SK-N-SH (cell line): ENCODE measurements at regions not wholly inside any gene's neighbourhood (a gene's known extent, or its start where the extent isn't known, plus 50 kb on each side); places are given as distances from the start of the nearest gene placed in this dataset.

Experiments used
- CTCF ChIA-PET: fragments of 300-600, 350-600 bp; formaldehyde crosslinking; extraction: SDS; loops from one replicate; lab custom pipeline; 2021; lab: Yijun Ruan, JAX
- POLR2A ChIA-PET: fragments of 350-600 bp; sonication (Branson Sonifier 250); formaldehyde crosslinking; extraction: SDS; loops from one replicate; lab custom pipeline; 2020; ENCODE audit warnings: antibody characterized with exemption, inconsistent platforms; lab: Yijun Ruan, JAX
- DNase-seq: peaks from one replicate; pipeline ENCODE4 v3.0.0; 2012
- H2AFZ ChIP-seq: fragments of 200-600 bp; sonication (generic); 2 replicates; pipeline ENCODE4 v1.8.1; 2016; ENCODE audit warnings: antibody characterized with exemption, mild to moderate bottlenecking, low read depth
- H3F3A ChIP-seq: fragments of 200-600 bp; sonication (generic); replicated peaks from 2 replicates; pipeline ENCODE3; 2016; ENCODE audit warnings: antibody characterized with exemption, mild to moderate bottlenecking; ENCODE audit not compliant: insufficient read depth
- H3K27ac ChIP-seq, 2 experiments: fragments of 200-500 bp in 1 of 2; fragments of 200-600 bp in 1 of 2; sonication (Bioruptor generic) in 1 of 2; sonication (generic), shearing (Covaris generic) in 1 of 2; 2 replicates each; pipeline versions ENCODE4 v1.5.1 to v1.6.1; 2014 to 2016; ENCODE audit warnings: low read depth in 2 of 2, inconsistent platforms in 1 of 2, low read length in 1 of 2, mild to moderate bottlenecking in 1 of 2, mixed read lengths in 1 of 2
- H3K27me3 ChIP-seq: fragments of 200-600 bp; sonication (generic), shearing (Covaris generic); 2 replicates; pipeline ENCODE4 v1.6.1; 2016; ENCODE audit warnings: mixed run types; ENCODE audit not compliant: insufficient read depth
- H3K36me3 ChIP-seq, 2 experiments: fragments of 200-500 bp in 1 of 2; fragments of 200-600 bp in 1 of 2; sonication (Bioruptor generic) in 1 of 2; sonication (generic) in 1 of 2; replicated peaks in 1 of 2; 2 replicates each; pipeline versions ENCODE3 to v1.5.1; 2014 to 2016; ENCODE audit warnings: low read length in 1 of 2, mild to moderate bottlenecking in 1 of 2; ENCODE audit not compliant: insufficient read depth in 2 of 2, control insufficient read depth in 1 of 2
- H3K4me1 ChIP-seq, 2 experiments: fragments of 200-500 bp in 1 of 2; fragments of 200-600 bp in 1 of 2; sonication (Bioruptor generic) in 1 of 2; sonication (generic), shearing (Covaris generic) in 1 of 2; 2 replicates each; pipeline versions ENCODE4 v1.5.1 to v1.6.1; 2014 to 2016; ENCODE audit warnings: low read depth in 1 of 2, low read length in 1 of 2, mixed run types in 1 of 2; ENCODE audit not compliant: insufficient read depth in 2 of 2, control insufficient read depth in 1 of 2
- H3K4me2 ChIP-seq: fragments of 200-600 bp; sonication (generic), shearing (Covaris generic); 2 replicates; pipeline ENCODE4 v1.6.1; 2017; ENCODE audit warnings: mixed run types
- H3K4me3 ChIP-seq, 2 experiments: fragments of 200-500 bp in 1 of 2; fragments of 200-600 bp in 1 of 2; sonication (Bioruptor generic) in 1 of 2; sonication (generic), shearing (Covaris generic) in 1 of 2; 2 replicates each; pipeline versions ENCODE4 v1.5.1 to v1.8.1; 2014 to 2016; ENCODE audit warnings: low read depth in 2 of 2, inconsistent platforms in 1 of 2, low read length in 1 of 2, mild to moderate bottlenecking in 1 of 2, mixed read lengths in 1 of 2, moderate library complexity in 1 of 2
- H3K79me2 ChIP-seq: fragments of 200-600 bp; sonication (generic); 2 replicates; pipeline ENCODE4 v1.8.1; 2017; ENCODE audit warnings: mild to moderate bottlenecking; ENCODE audit not compliant: insufficient read depth
- H3K9ac ChIP-seq: fragments of 200-600 bp; sonication (generic); 2 replicates; pipeline ENCODE4 v1.6.1; 2017; ENCODE audit warnings: mixed run types
- H3K9me2 ChIP-seq: fragments of 200-600 bp; sonication (generic); 2 replicates; pipeline ENCODE4 v1.6.1; 2017; ENCODE audit warnings: mixed run types
- H3K9me3 ChIP-seq: fragments of 200-600 bp; sonication (generic); 2 replicates; pipeline ENCODE4 v1.6.1; 2017; ENCODE audit warnings: mixed run types, mild to moderate bottlenecking, moderate library complexity
- H4K20me1 ChIP-seq: fragments of 200-600 bp; sonication (generic); 2 replicates; pipeline ENCODE4 v1.6.1; 2017; ENCODE audit warnings: mild to moderate bottlenecking, mixed run types; ENCODE audit not compliant: insufficient read depth
- CHD2 ChIP-seq: fragments of 150-350 bp; IDR thresholded peaks from 2 replicates; pipeline ENCODE4 v1.6.1; 2018; ENCODE audit warnings: low read length; ENCODE audit not compliant: partially characterized antibody
- EZH2phosphoT487 ChIP-seq: fragments of 200-600 bp; sonication (generic); IDR thresholded peaks from 2 replicates; pipeline ENCODE4 v1.6.1; 2017; ENCODE audit warnings: low read depth, mixed run types, mild to moderate bottlenecking, antibody characterized with exemption, moderate library complexity, borderline replicate concordance
- FOXM1 ChIP-seq: IDR thresholded peaks from 2 replicates; pipeline ENCODE4 v1.4.0; 2012; ENCODE audit warnings: low read depth, mild to moderate bottlenecking
- GABPA ChIP-seq: IDR thresholded peaks from 2 replicates; pipeline ENCODE4 v1.4.0; 2012; ENCODE audit warnings: low read depth, mild to moderate bottlenecking
- JUND ChIP-seq: IDR thresholded peaks from 2 replicates; pipeline ENCODE4 v1.4.0; 2012
- MEF2A ChIP-seq: IDR thresholded peaks from 2 replicates; pipeline ENCODE4 v1.4.0; 2012; ENCODE audit warnings: low read depth, borderline replicate concordance
- MXI1 ChIP-seq: IDR thresholded peaks from 2 replicates; pipeline ENCODE4 v1.6.1; 2012; ENCODE audit warnings: mild to moderate bottlenecking, low read depth, low read length, improper control_type of control experiment
- NFIC ChIP-seq: IDR thresholded peaks from 2 replicates; pipeline ENCODE4 v1.4.0; 2012; ENCODE audit warnings: borderline replicate concordance
- NRF1 ChIP-seq: IDR thresholded peaks from 2 replicates; pipeline ENCODE4 v1.6.1; 2012; ENCODE audit warnings: low read depth, mild to moderate bottlenecking, low read length
- RAD21 ChIP-seq: IDR thresholded peaks from 2 replicates; pipeline ENCODE4 v1.6.1; 2012; ENCODE audit warnings: mild to moderate bottlenecking, low read length
- SIN3A ChIP-seq: IDR thresholded peaks from 2 replicates; pipeline ENCODE4 v1.6.1; 2012; ENCODE audit warnings: low read depth, mild to moderate bottlenecking, low read length, moderate library complexity, borderline replicate concordance
- SMC3 ChIP-seq: IDR thresholded peaks from 2 replicates; pipeline ENCODE4 v1.6.1; 2012; ENCODE audit warnings: low read depth, low read length, improper control_type of control experiment
- TCF12 ChIP-seq: IDR thresholded peaks from 2 replicates; pipeline ENCODE4 v1.4.0; 2012
- TEAD4 ChIP-seq: IDR thresholded peaks from 2 replicates; pipeline ENCODE4 v1.4.0; 2012; ENCODE audit warnings: mild to moderate bottlenecking, borderline replicate concordance; ENCODE audit not compliant: insufficient read depth
- WGBS: methylation state at CpG from one replicate; pipeline ENCODE4 v1.1.6; 2017; ENCODE audit warnings: low lambda C conversion rate; 5-methylcytosine and 5-hydroxymethylcytosine counted together
- TF ChIP-seq, protein P1 (sequence below): fragments of 150-350 bp; IDR thresholded peaks from 2 replicates; pipeline ENCODE4 v1.6.1; 2017; ENCODE audit warnings: antibody characterized with exemption, low read length, low read depth, borderline replicate concordance
- TF ChIP-seq, protein P2 (sequence below): IDR thresholded peaks from 2 replicates; pipeline ENCODE4 v1.4.0; 2012; ENCODE audit warnings: low read depth, borderline replicate concordance
- TF ChIP-seq, protein P3 (sequence below): IDR thresholded peaks from 2 replicates; pipeline ENCODE4 v1.4.0; 2012; ENCODE audit warnings: low read depth, borderline replicate concordance
- TF ChIP-seq, protein P4 (sequence below): fragments of 150-350 bp; IDR thresholded peaks from 2 replicates; pipeline ENCODE4 v1.6.1; 2016; ENCODE audit warnings: mild to moderate bottlenecking, low read depth, low read length
- TF ChIP-seq, protein P5 (sequence below): IDR thresholded peaks from 2 replicates; pipeline ENCODE4 v1.4.0; 2012; ENCODE audit warnings: low read depth
- TF ChIP-seq, protein P6 (sequence below): IDR thresholded peaks from 2 replicates; pipeline ENCODE4; 2012

DNA sequence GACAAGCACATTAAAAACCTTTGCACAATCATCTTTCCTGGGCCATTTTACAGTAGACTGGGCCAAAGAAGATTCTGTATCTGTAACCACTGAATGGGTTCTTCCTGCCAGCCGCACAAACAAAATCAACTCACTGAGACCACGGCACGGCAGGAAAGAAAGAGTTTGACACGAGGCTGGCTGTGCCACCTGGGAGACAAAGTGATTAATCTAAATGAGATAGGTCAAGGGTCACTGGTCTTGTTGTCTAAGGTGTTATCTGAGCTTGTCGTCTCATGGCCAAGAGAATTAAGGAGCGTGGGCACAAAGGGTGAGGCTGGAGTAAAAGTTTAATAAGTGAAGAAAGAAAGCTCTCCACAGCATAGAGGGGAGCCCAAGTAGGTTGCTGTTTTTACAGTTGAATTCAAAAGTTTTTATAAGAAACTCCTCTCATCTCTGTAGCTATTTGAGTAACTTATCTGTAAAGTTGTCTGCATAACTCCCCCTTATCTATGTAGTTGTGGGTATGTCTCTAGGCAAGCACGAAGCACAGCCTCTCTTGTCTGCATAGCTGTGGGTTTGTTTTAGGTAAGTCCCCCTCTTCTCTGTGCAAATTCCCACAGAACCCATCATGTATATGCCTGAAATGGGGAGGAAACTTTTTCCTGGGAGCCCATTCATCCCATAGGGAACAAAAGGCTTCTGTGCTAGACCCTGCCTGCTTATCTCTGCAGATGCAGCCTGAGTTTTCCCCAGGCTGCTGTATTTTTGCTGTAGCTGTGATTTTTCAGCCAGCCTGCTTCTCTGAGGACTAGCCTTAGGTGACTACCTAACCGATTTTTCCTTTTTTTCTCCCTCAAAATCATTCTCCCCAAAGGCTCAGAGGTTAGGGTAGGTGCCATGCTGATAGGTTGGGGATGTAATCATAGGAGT lies 1314.6 kb upstream of the TMEM132C start:
- H3K4me1 ChIP-seq = no peaks in the 10 kb centered on the region
- TF ChIP-seq, protein P1, sequence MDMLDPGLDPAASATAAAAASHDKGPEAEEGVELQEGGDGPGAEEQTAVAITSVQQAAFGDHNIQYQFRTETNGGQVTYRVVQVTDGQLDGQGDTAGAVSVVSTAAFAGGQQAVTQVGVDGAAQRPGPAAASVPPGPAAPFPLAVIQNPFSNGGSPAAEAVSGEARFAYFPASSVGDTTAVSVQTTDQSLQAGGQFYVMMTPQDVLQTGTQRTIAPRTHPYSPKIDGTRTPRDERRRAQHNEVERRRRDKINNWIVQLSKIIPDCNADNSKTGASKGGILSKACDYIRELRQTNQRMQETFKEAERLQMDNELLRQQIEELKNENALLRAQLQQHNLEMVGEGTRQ = no peak
- TF ChIP-seq FOXM1 (no peak), GABPA (no peak), SIN3A (no peak), NFIC (no peak), CHD2 (no peak), JUND (no peak), RAD21 (no peak), SMC3 (no peak), TCF12 (no peak), MXI1 (no peak), NRF1 (no peak), MEF2A (no peak), EZH2phosphoT487 (no peak), TEAD4 (no peak)
- TF ChIP-seq, protein P2, sequence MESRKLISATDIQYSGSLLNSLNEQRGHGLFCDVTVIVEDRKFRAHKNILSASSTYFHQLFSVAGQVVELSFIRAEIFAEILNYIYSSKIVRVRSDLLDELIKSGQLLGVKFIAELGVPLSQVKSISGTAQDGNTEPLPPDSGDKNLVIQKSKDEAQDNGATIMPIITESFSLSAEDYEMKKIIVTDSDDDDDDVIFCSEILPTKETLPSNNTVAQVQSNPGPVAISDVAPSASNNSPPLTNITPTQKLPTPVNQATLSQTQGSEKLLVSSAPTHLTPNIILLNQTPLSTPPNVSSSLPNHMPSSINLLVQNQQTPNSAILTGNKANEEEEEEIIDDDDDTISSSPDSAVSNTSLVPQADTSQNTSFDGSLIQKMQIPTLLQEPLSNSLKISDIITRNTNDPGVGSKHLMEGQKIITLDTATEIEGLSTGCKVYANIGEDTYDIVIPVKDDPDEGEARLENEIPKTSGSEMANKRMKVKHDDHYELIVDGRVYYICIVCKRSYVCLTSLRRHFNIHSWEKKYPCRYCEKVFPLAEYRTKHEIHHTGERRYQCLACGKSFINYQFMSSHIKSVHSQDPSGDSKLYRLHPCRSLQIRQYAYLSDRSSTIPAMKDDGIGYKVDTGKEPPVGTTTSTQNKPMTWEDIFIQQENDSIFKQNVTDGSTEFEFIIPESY = no peak
- TF ChIP-seq, protein P3, sequence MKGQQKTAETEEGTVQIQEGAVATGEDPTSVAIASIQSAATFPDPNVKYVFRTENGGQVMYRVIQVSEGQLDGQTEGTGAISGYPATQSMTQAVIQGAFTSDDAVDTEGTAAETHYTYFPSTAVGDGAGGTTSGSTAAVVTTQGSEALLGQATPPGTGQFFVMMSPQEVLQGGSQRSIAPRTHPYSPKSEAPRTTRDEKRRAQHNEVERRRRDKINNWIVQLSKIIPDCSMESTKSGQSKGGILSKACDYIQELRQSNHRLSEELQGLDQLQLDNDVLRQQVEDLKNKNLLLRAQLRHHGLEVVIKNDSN = no peak
- TF ChIP-seq, protein P4, sequence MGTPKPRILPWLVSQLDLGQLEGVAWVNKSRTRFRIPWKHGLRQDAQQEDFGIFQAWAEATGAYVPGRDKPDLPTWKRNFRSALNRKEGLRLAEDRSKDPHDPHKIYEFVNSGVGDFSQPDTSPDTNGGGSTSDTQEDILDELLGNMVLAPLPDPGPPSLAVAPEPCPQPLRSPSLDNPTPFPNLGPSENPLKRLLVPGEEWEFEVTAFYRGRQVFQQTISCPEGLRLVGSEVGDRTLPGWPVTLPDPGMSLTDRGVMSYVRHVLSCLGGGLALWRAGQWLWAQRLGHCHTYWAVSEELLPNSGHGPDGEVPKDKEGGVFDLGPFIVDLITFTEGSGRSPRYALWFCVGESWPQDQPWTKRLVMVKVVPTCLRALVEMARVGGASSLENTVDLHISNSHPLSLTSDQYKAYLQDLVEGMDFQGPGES = no peak
- TF ChIP-seq, protein P5, sequence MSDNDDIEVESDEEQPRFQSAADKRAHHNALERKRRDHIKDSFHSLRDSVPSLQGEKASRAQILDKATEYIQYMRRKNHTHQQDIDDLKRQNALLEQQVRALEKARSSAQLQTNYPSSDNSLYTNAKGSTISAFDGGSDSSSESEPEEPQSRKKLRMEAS = no peak
- TF ChIP-seq, protein P6, sequence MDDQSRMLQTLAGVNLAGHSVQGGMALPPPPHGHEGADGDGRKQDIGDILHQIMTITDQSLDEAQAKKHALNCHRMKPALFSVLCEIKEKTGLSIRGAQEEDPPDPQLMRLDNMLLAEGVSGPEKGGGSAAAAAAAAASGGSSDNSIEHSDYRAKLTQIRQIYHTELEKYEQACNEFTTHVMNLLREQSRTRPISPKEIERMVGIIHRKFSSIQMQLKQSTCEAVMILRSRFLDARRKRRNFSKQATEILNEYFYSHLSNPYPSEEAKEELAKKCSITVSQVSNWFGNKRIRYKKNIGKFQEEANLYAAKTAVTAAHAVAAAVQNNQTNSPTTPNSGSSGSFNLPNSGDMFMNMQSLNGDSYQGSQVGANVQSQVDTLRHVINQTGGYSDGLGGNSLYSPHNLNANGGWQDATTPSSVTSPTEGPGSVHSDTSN = no peak
- TF ChIP-seq, all 33 proteins: peak for 0
- no peaks in the 10 kb centered on the region for H4K20me1 ChIP-seq
- WGBS = 20% methylated on average over 8 of the region's 8 CpGs
- POLR2A ChIA-PET = no interaction called here
- H3K79me2 ChIP-seq = no peaks in the 10 kb centered on the region
- H3K36me3 ChIP-seq = no peaks in the 10 kb centered on the region
- CTCF ChIA-PET = no interaction called here
- no peak overlapping the region for H3K27ac ChIP-seq
- no peak for DNase-seq
- H3K4me2 ChIP-seq = no peak overlapping the region
- H2AFZ ChIP-seq = no peak overlapping the region
- no peaks in the 10 kb centered on the region for H3K27me3 ChIP-seq
- no peaks in the 10 kb centered on the region for H3K9me2 ChIP-seq
- H3K9me3 ChIP-seq = no peaks in the 10 kb centered on the region
- no peak overlapping the region for H3K9ac ChIP-seq
- H3K4me3 ChIP-seq = no peak overlapping the region
- H3F3A ChIP-seq = no peaks in the 10 kb centered on the region
